Central memory CD4-positive, alpha-beta T cell (primary cell): ENCODE measurements at regions not wholly inside any gene's neighbourhood (a gene's known extent, or its start where the extent isn't known, plus 50 kb on each side); places are given as distances from the start of the nearest gene placed in this dataset.
A peak's percentile ranks its signal among the peaks of the same experiment; 100 is the strongest.
"Not testable (repeated sequence)": the region's sequence is repeated elsewhere in the genome, so short reads cannot be mapped to it uniquely, and the experiment has no call there.

Source experiments
- DNase-seq: peaks from one replicate; pipeline ENCODE4 v3.0.0; 2022

GRCh38 chr7:25069900-25070443 lies 55.1 kb downstream of the CYCS start:
- DNase-seq, result peak; percentile 52

GRCh38 chr7:25068502-25069213 lies 56.4 kb downstream of the CYCS start:
- no peak for DNase-seq

GRCh38 chr7:25067726-25068501 lies 57.1 kb downstream of the CYCS start:
- no peak for DNase-seq

- no peak for DNase-seq
Measured at GRCh38 chr7:25066253-25066652, 58.8 kb downstream of the CYCS start.

GRCh38 chr7:25062380-25062779 lies 62.7 kb downstream of the CYCS start:
- DNase-seq, result no peak

GRCh38 chr7:25060487-25061055 lies 64.5 kb downstream of the CYCS start:
- DNase-seq, result no peak

- no peak for DNase-seq
Measured at GRCh38 chr7:25059576-25059975, 65.5 kb downstream of the CYCS start.

GRCh38 chr7:25056368-25056767 lies 68.7 kb downstream of the CYCS start:
- DNase-seq, result no peak

- no peak for DNase-seq
Measured at GRCh38 chr7:25055520-25056220, 69.4 kb downstream of the CYCS start.

GRCh38 chr7:25054819-25055519 lies 70.1 kb downstream of the CYCS start:
- DNase-seq, result no peak

- no peak for DNase-seq
Measured at GRCh38 chr7:25050223-25050622, 70.2 kb upstream of the OSBPL3 start.

- no peak for DNase-seq
Measured at GRCh38 chr7:25048444-25048834, 68.5 kb upstream of the OSBPL3 start.

GRCh38 chr7:25047571-25048443 lies 67.8 kb upstream of the OSBPL3 start:
- DNase-seq, result not testable (repeated sequence)

GRCh38 chr7:25037325-25037724 lies 57.3 kb upstream of the OSBPL3 start:
- no peak for DNase-seq

- DNase-seq, result no peak
Measured at GRCh38 chr7:25035274-25035673, 55.3 kb upstream of the OSBPL3 start.

- no peak for DNase-seq
Measured at GRCh38 chr7:25034136-25034535, 54.2 kb upstream of the OSBPL3 start.

GRCh38 chr7:25032774-25033743 lies 53.1 kb upstream of the OSBPL3 start:
- DNase-seq, result no peak

- no peak for DNase-seq
Measured at GRCh38 chr7:25031432-25031831, 51.5 kb upstream of the OSBPL3 start.

GRCh38 chr7:25031007-25031406 lies 51.0 kb upstream of the OSBPL3 start:
- DNase-seq, result no peak
